A549 (cell line): ENCODE measurements at regions not wholly inside any gene's neighbourhood (a gene's known extent, or its start where the extent isn't known, plus 50 kb on each side); places are given as distances from the start of the nearest gene placed in this dataset.

Experiments used
- ESRRA ChIP-seq: fragments of 150-350 bp; IDR thresholded peaks from 2 replicates; pipeline ENCODE4 v1.6.1; 2014; ENCODE audit warnings: mild to moderate bottlenecking, low read length, borderline replicate concordance
- POLR2A ChIP-seq: IDR thresholded peaks from 2 replicates; pipeline ENCODE4 v1.6.1; 2012; ENCODE audit warnings: mild to moderate bottlenecking, low read length
- TF ChIP-seq, protein P1 (sequence below): fragments of >200 bp; sonication (Bioruptor Twin); formaldehyde crosslinking; IDR thresholded peaks from 3 replicates; pipeline ENCODE4 v1.5.1; 2016
- TF ChIP-seq, protein P2 (sequence below): IDR thresholded peaks from 2 replicates; pipeline ENCODE4 v1.6.1; 2012

DNA sequence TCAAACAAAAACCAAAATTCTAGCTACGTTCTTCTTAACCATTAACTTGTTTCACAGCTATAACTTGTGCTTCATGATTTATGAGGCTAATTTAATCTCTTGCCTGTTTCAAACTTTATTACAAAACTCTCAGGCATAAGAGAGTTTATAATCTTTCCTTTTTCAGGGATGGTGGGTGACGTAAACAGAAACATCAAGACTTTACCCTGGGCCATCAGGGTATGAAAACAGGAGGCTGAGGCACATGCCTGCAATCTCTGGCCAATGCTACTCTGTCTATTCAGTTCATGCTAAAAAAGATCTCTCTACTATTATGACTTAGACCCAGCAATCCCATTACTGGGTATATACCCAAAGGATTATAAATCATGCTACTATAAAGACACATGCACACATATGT lies 55.9 kb upstream of the VWC2 start:
- TF ChIP-seq POLR2A, result no peak
- TF ChIP-seq, protein P1, sequence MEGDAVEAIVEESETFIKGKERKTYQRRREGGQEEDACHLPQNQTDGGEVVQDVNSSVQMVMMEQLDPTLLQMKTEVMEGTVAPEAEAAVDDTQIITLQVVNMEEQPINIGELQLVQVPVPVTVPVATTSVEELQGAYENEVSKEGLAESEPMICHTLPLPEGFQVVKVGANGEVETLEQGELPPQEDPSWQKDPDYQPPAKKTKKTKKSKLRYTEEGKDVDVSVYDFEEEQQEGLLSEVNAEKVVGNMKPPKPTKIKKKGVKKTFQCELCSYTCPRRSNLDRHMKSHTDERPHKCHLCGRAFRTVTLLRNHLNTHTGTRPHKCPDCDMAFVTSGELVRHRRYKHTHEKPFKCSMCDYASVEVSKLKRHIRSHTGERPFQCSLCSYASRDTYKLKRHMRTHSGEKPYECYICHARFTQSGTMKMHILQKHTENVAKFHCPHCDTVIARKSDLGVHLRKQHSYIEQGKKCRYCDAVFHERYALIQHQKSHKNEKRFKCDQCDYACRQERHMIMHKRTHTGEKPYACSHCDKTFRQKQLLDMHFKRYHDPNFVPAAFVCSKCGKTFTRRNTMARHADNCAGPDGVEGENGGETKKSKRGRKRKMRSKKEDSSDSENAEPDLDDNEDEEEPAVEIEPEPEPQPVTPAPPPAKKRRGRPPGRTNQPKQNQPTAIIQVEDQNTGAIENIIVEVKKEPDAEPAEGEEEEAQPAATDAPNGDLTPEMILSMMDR, result no peak
- TF ChIP-seq, protein P2, sequence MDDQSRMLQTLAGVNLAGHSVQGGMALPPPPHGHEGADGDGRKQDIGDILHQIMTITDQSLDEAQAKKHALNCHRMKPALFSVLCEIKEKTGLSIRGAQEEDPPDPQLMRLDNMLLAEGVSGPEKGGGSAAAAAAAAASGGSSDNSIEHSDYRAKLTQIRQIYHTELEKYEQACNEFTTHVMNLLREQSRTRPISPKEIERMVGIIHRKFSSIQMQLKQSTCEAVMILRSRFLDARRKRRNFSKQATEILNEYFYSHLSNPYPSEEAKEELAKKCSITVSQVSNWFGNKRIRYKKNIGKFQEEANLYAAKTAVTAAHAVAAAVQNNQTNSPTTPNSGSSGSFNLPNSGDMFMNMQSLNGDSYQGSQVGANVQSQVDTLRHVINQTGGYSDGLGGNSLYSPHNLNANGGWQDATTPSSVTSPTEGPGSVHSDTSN, result no peak
- TF ChIP-seq ESRRA, result no peak
